Endothelial cell (in vitro differentiated cells): ENCODE measurements at regions not wholly inside any gene's neighbourhood (a gene's known extent, or its start where the extent isn't known, plus 50 kb on each side); places are given as distances from the start of the nearest gene placed in this dataset.
"Not testable (repeated sequence)": the region's sequence is repeated elsewhere in the genome, so short reads cannot be mapped to it uniquely, and the experiment has no call there.

ENCODE experiments used
- DNase-seq: peaks from one replicate; pipeline ENCODE4 v3.0.0; 2021; ENCODE audit warnings: low spot score
- H3K27ac Mint-ChIP-seq: one replicate; pipeline ENCODE4 v1.8.0; 2021; ENCODE audit warnings: mixed read lengths, inconsistent platforms; ENCODE audit not compliant: unreplicated experiment
- H3K27me3 Mint-ChIP-seq: one replicate; pipeline ENCODE4 v1.8.0; 2021; ENCODE audit warnings: mild to moderate bottlenecking, moderate library complexity, mixed read lengths, inconsistent platforms; ENCODE audit not compliant: unreplicated experiment
- H3K36me3 Mint-ChIP-seq: one replicate; pipeline ENCODE4 v1.8.0; 2021; ENCODE audit warnings: mild to moderate bottlenecking, low read depth, mixed read lengths, inconsistent platforms; ENCODE audit not compliant: unreplicated experiment
- H3K4me1 Mint-ChIP-seq: one replicate; pipeline ENCODE4 v1.8.0; 2021; ENCODE audit warnings: mild to moderate bottlenecking, mixed read lengths, inconsistent platforms; ENCODE audit not compliant: unreplicated experiment
- H3K4me3 Mint-ChIP-seq: one replicate; pipeline ENCODE4 v1.8.0; 2021; ENCODE audit warnings: mild to moderate bottlenecking, mixed read lengths, inconsistent platforms; ENCODE audit not compliant: unreplicated experiment
- H3K9me3 Mint-ChIP-seq: one replicate; pipeline ENCODE4 v1.8.0; 2021; ENCODE audit warnings: mixed read lengths, inconsistent platforms; ENCODE audit not compliant: unreplicated experiment
- TF ChIP-seq, protein P1 (sequence below): fragments of 200-600 bp; sonication (generic); IDR thresholded peaks from one replicate; pipeline ENCODE4 v1.5.0; 2021; ENCODE audit warnings: antibody characterized with exemption; ENCODE audit not compliant: unreplicated experiment

DNA sequence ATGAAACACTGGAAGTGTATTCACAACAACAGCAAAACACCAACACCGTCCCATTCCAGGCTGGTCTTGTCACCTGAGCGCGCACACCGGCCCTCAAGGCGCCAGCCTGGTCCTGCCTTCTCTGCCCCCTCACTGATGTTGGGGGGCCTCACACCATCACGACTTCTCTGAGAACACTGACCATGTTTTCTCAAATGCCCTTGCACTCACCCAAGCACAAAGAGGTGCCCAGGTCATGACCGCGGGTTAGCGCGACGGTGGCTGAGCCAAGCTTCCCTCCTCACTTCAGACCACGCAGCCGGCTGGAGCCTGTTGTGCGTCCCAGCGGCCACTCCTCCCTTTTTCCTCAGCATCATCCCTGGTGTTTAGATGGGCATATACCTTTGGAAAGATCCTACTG is 101.3 kb upstream of the SALL3 start:
- peaks cover 6% of the 10 kb centered on the region for H3K27me3 Mint-ChIP-seq
- peaks cover 9% of the 10 kb centered on the region for H3K36me3 Mint-ChIP-seq
- no peak for DNase-seq
- peak overlapping the region; percentile 16 for H3K4me3 Mint-ChIP-seq
- TF ChIP-seq, protein P1, sequence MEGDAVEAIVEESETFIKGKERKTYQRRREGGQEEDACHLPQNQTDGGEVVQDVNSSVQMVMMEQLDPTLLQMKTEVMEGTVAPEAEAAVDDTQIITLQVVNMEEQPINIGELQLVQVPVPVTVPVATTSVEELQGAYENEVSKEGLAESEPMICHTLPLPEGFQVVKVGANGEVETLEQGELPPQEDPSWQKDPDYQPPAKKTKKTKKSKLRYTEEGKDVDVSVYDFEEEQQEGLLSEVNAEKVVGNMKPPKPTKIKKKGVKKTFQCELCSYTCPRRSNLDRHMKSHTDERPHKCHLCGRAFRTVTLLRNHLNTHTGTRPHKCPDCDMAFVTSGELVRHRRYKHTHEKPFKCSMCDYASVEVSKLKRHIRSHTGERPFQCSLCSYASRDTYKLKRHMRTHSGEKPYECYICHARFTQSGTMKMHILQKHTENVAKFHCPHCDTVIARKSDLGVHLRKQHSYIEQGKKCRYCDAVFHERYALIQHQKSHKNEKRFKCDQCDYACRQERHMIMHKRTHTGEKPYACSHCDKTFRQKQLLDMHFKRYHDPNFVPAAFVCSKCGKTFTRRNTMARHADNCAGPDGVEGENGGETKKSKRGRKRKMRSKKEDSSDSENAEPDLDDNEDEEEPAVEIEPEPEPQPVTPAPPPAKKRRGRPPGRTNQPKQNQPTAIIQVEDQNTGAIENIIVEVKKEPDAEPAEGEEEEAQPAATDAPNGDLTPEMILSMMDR: no peak
- no peak overlapping the region for H3K27ac Mint-ChIP-seq
- H3K4me1 Mint-ChIP-seq: no peaks in the 10 kb centered on the region
- H3K9me3 Mint-ChIP-seq: peaks cover 33% of the 10 kb centered on the region

DNA sequence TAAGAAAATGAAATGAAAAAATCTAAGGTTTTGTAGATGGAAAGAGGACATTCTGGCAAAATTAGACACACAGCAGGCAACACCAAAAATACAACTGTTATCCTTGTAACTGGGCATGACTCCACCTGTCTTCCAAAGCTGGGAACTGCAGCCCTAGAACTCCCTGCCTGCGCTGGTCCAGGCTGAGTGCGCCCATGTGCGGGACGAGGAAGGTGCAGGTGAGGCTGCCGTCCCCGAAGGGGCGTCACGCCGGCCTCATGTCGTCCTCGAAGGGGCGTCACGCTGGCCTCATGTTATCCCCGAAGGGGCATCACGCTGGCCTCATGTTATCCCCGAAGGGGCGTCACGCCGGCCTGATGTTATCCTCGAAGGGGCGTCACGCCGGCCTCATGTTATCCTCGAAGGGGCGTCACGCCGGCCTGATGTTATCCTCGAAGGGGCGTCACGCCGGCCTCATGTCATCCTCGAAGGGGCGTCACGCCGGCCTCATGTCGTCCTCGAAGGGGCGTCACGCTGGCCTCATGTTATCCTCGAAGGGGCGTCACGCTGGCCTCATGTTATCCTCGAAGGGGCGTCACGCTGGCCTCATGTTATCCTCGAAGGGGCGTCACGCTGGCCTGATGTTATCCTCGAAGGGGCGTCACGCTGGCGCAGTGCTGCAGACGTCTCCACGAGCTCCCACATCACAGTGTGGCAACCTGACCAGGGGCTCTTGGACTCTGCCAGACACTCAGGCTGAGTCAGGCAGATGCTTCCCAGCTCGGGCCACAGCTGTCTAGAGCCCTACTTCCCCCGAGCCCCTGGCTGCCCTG is 100.3 kb upstream of the SALL3 start:
- not testable (repeated sequence) for DNase-seq, H3K4me1 Mint-ChIP-seq

DNA sequence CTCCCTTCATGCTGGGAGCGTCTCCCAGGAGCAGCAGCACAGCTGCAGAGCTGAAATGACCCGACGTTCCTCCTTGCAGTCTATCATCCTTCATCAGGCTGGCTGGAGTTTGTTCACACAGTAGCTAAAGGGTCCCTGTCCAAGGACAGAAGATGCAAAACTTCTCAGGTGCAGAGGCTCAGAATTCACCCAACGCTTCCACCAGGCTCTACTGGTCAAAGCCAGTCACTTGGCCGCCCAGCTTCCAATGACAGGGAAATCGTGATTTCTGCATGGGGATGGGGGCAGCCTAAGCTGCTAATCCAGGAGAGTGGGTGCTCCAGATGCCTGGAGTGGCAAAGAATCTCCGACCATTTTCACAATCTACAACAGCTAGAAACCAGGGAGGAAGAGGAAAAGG is 97.0 kb upstream of the SALL3 start:
- Mint-ChIP-seq H3K27me3 (peaks cover 4% of the 10 kb centered on the region), H3K36me3 (peaks cover 7% of the 10 kb centered on the region), H3K9me3 (peaks cover 44% of the 10 kb centered on the region), H3K27ac (no peak overlapping the region), H3K4me3 (no peak overlapping the region), H3K4me1 (no peaks in the 10 kb centered on the region)
- no peak for DNase-seq
- TF ChIP-seq, protein P1: no peak

More for the DNA sequence above, 100.3 kb upstream of the SALL3 start:
- peaks cover 33% of the 10 kb centered on the region for H3K9me3 Mint-ChIP-seq
- not testable (repeated sequence) for H3K27me3 Mint-ChIP-seq, H3K27ac Mint-ChIP-seq, H3K4me3 Mint-ChIP-seq
- H3K36me3 Mint-ChIP-seq: peaks cover 11% of the 10 kb centered on the region

DNA sequence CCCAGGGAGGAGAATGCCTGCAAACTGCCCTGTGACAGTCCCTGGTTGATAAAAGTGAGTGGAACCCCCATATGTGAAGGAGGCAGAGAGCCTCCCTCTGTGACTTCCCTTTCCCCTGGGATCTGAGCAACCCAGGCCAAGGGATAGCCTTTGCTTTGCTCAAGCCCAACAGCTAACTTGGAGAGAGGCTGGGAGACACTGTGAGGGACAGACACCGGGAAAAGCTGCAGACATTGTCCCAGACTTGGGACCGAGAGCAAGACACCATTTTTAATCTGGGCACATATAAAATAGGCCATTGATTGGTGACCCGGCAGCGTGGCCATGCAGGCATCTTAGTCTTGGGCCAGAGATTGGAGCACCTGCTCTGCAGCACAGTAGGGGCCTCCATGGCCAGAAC is 96.1 kb upstream of the SALL3 start:
- no peak for DNase-seq
- peaks cover 4% of the 10 kb centered on the region for H3K27me3 Mint-ChIP-seq
- peaks cover 7% of the 10 kb centered on the region for H3K36me3 Mint-ChIP-seq
- H3K4me1 Mint-ChIP-seq: no peaks in the 10 kb centered on the region
- H3K4me3 Mint-ChIP-seq: no peak overlapping the region
- TF ChIP-seq, protein P1: no peak
- peaks cover 41% of the 10 kb centered on the region for H3K9me3 Mint-ChIP-seq
- no peak overlapping the region for H3K27ac Mint-ChIP-seq

DNA sequence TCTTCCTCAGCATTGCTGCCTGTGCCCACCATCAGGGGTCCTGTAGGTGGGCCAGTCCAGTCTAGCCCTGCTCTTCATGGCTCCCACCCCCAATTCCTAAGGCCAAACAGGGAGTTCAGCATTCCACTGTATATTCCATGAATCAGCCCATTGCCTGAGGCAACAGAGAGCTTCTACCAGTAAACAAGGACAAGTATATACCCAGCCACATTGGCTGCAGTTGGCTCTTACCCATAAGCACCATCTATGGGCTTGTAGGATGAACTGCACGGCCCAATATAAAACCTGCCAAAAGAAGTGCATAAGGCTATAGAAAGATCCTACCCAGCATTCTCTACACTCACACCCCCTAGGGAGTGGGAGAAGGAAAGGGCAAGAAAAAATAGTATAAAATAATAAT is 95.1 kb upstream of the SALL3 start:
- Mint-ChIP-seq H3K4me1 (no peaks in the 10 kb centered on the region), H3K9me3 (peaks cover 37% of the 10 kb centered on the region), H3K27ac (no peak overlapping the region), H3K36me3 (peaks cover 7% of the 10 kb centered on the region), H3K4me3 (peak overlapping the region; percentile 39), H3K27me3 (peaks cover 4% of the 10 kb centered on the region)
- TF ChIP-seq, protein P1: no peak
- no peak for DNase-seq
